IMR-90 (cell line): ENCODE measurements at regions not wholly inside any gene's neighbourhood (a gene's known extent, or its start where the extent isn't known, plus 50 kb on each side); places are given as distances from the start of the nearest gene placed in this dataset.

Source experiments
- ATAC-seq: fragments of 200-7000 bp; cut with Tn5 transposase; 2 replicates; pipeline ENCODE4 v1.9.1; 2020; ENCODE audit warnings: low read depth, mild to moderate bottlenecking, moderate library complexity
- BruUV-seq: library from RNA; stranded (reverse); fragments of 400-500 nt; replicated peaks from 2 replicates; lab custom pipeline; 2021; lab: Mats Ljungman, UMichigan
- CTCF ChIA-PET: fragments of 300-600 bp; formaldehyde crosslinking; extraction: SDS; loops from one replicate; lab custom pipeline; 2021; ENCODE audit warnings: antibody characterized with exemption; lab: Yijun Ruan, JAX
- POLR2A ChIA-PET: fragments of 300-600 bp; sonication (Branson Sonifier 250); formaldehyde crosslinking; loops from one replicate; lab custom pipeline; 2022; ENCODE audit warnings: antibody characterized with exemption; ENCODE audit not compliant: unreplicated experiment; lab: Charles Lee
- DNase-seq: peaks from one replicate; pipeline ENCODE4 v3.0.0; 2013
- H2AFZ ChIP-seq: replicated peaks from 2 replicates; pipeline ENCODE3; 2013; ENCODE audit warnings: low read length, mild to moderate bottlenecking; ENCODE audit not compliant: poor library complexity
- H2AK5ac ChIP-seq: 2 replicates; pipeline ENCODE4 v1.6.1; 2013; ENCODE audit warnings: low read depth, low read length, inconsistent platforms
- H2AK9ac ChIP-seq: replicated peaks from 2 replicates; pipeline ENCODE3; 2013; ENCODE audit warnings: mild to moderate bottlenecking, low read depth, low read length, moderate library complexity; ENCODE audit not compliant: poor library complexity
- H2BK120ac ChIP-seq: 2 replicates; pipeline ENCODE4 v1.6.1; 2013; ENCODE audit warnings: low read depth, low read length, inconsistent platforms
- H2BK15ac ChIP-seq: 3 replicates; pipeline ENCODE4 v1.6.1; 2013; ENCODE audit warnings: low read depth, low read length, inconsistent platforms
- H2BK20ac ChIP-seq: 2 replicates; pipeline ENCODE4 v1.6.1; 2013; ENCODE audit warnings: low read depth, mild to moderate bottlenecking, inconsistent platforms, low read length, moderate library complexity
- H2BK5ac ChIP-seq: 2 replicates; pipeline ENCODE4 v1.6.1; 2013; ENCODE audit warnings: mild to moderate bottlenecking, low read depth, low read length, inconsistent platforms; ENCODE audit not compliant: poor library complexity, severe bottlenecking
- H3K14ac ChIP-seq: replicated peaks from 2 replicates; pipeline ENCODE4 v1.6.1; 2013; ENCODE audit warnings: low read depth, low read length, inconsistent platforms
- H3K18ac ChIP-seq: 2 replicates; pipeline ENCODE4 v1.6.1; 2013; ENCODE audit warnings: low read depth, low read length, control low read depth
- H3K23ac ChIP-seq: 2 replicates; pipeline ENCODE4 v1.6.1; 2013; ENCODE audit warnings: low read depth, low read length, inconsistent platforms
- H3K27ac ChIP-seq: 2 replicates; pipeline ENCODE4 v1.5.1; 2013; ENCODE audit warnings: mild to moderate bottlenecking, control low read depth, low read length; ENCODE audit not compliant: insufficient read depth
- H3K27me3 ChIP-seq: 2 replicates; pipeline ENCODE4 v1.6.1; 2013; ENCODE audit warnings: low read length; ENCODE audit not compliant: control insufficient read depth, insufficient read depth
- H3K36me3 ChIP-seq: 2 replicates; pipeline ENCODE4 v1.6.1; 2013; ENCODE audit warnings: low read length, mixed read lengths; ENCODE audit not compliant: control insufficient read depth, insufficient read depth
- H3K4ac ChIP-seq: 2 replicates; pipeline ENCODE4 v1.6.1; 2013; ENCODE audit warnings: low read depth, low read length, inconsistent platforms
- H3K4me1 ChIP-seq: 2 replicates; pipeline ENCODE4 v1.6.1; 2013; ENCODE audit warnings: low read length, mixed read lengths; ENCODE audit not compliant: control insufficient read depth, insufficient read depth
- H3K4me2 ChIP-seq: 2 replicates; pipeline ENCODE4 v1.6.1; 2013; ENCODE audit warnings: low read depth, mild to moderate bottlenecking, control low read depth, low read length, moderate library complexity
- H3K4me3 ChIP-seq: 2 replicates; pipeline ENCODE4 v1.5.1; 2013; ENCODE audit warnings: low read depth, mild to moderate bottlenecking, control low read depth, low read length, moderate library complexity; ENCODE audit not compliant: insufficient read depth
- H3K56ac ChIP-seq: 2 replicates; pipeline ENCODE4 v1.6.1; 2013; ENCODE audit warnings: low read length, inconsistent platforms; ENCODE audit not compliant: insufficient read depth; ENCODE audit errors: extremely low read depth
- H3K79me1 ChIP-seq, 2 experiments: 2 replicates each; pipeline ENCODE4 v1.6.1; 2013; ENCODE audit warnings: low read length in 2 of 2, inconsistent platforms in 1 of 2, low read depth in 1 of 2
- H3K9ac ChIP-seq: 2 replicates; pipeline ENCODE4 v1.6.1; 2013; ENCODE audit warnings: low read depth, low read length, control low read depth
- H3K9me1 ChIP-seq: 2 replicates; pipeline ENCODE4 v1.6.1; 2013; ENCODE audit warnings: low read length, inconsistent platforms; ENCODE audit not compliant: insufficient read depth
- H3K9me3 ChIP-seq: 2 replicates; pipeline ENCODE4 v1.6.1; 2013; ENCODE audit warnings: low read length; ENCODE audit not compliant: control insufficient read depth, insufficient read depth
- H4K20me1 ChIP-seq: 2 replicates; pipeline ENCODE4 v1.6.1; 2013; ENCODE audit warnings: low read length, inconsistent platforms; ENCODE audit not compliant: insufficient read depth
- H4K5ac ChIP-seq: 2 replicates; pipeline ENCODE4 v1.6.1; 2013; ENCODE audit warnings: mild to moderate bottlenecking, low read depth, low read length, control low read depth
- H4K8ac ChIP-seq, 2 experiments: 2 replicates each; pipeline ENCODE4 v1.6.1; 2013; ENCODE audit warnings: low read depth in 2 of 2, low read length in 2 of 2, control low read depth in 1 of 2, inconsistent platforms in 1 of 2
- H4K91ac ChIP-seq: 2 replicates; pipeline ENCODE4 v1.6.1; 2013; ENCODE audit warnings: low read depth, low read length, inconsistent platforms; ENCODE audit not compliant: insufficient read depth
- BHLHE40 ChIP-seq: fragments of 150-350 bp; IDR thresholded peaks from 2 replicates; pipeline ENCODE4 v1.6.1; 2016; ENCODE audit warnings: mild to moderate bottlenecking, low read depth, low read length
- CEBPB ChIP-seq: IDR thresholded peaks from 2 replicates; pipeline ENCODE4 v1.6.1; 2012; ENCODE audit warnings: low read depth, low read length, improper control_type of control experiment
- CHD1 ChIP-seq: IDR thresholded peaks from 2 replicates; pipeline ENCODE4 v1.6.1; 2012; ENCODE audit warnings: low read depth, low read length, improper control_type of control experiment
- CTCF ChIP-seq: conservative IDR thresholded peaks from 2 replicates; pipeline ENCODE4 v1.5.1; 2012; ENCODE audit warnings: mild to moderate bottlenecking, low read depth, low read length, improper control_type of control experiment
- ELK1 ChIP-seq: fragments of 150-350 bp; IDR thresholded peaks from 2 replicates; pipeline ENCODE4 v1.6.1; 2016; ENCODE audit warnings: low read depth, mild to moderate bottlenecking, low read length, moderate library complexity, borderline replicate concordance
- FOS ChIP-seq: fragments of 150-350 bp; IDR thresholded peaks from 2 replicates; pipeline ENCODE4 v1.6.1; 2016; ENCODE audit warnings: low read depth, low read length
- MAFK ChIP-seq: IDR thresholded peaks from 2 replicates; pipeline ENCODE4 v1.6.1; 2012; ENCODE audit warnings: low read depth, low read length, improper control_type of control experiment
- MAZ ChIP-seq: IDR thresholded peaks from 2 replicates; pipeline ENCODE4 v1.6.1; 2012; ENCODE audit warnings: low read depth, mild to moderate bottlenecking, low read length, improper control_type of control experiment, moderate library complexity, borderline replicate concordance
- MXI1 ChIP-seq: IDR thresholded peaks from 2 replicates; pipeline ENCODE4 v1.6.1; 2012; ENCODE audit warnings: low read depth, mild to moderate bottlenecking, low read length, moderate library complexity, borderline replicate concordance
- NFE2L2 ChIP-seq: fragments of 150-350 bp; IDR thresholded peaks from 2 replicates; pipeline ENCODE4 v1.6.1; 2016; ENCODE audit warnings: low read depth, mild to moderate bottlenecking, low read length
- POLR2A ChIP-seq: IDR thresholded peaks from 2 replicates; pipeline ENCODE4 v1.6.1; 2012; ENCODE audit warnings: mild to moderate bottlenecking, low read depth, low read length
- RAD21 ChIP-seq: IDR thresholded peaks from 2 replicates; pipeline ENCODE4 v1.6.1; 2012; ENCODE audit warnings: low read length, improper control_type of control experiment
- RCOR1 ChIP-seq: IDR thresholded peaks from 2 replicates; pipeline ENCODE4 v1.6.1; 2012; ENCODE audit warnings: mild to moderate bottlenecking, low read length, improper control_type of control experiment; ENCODE audit not compliant: insufficient replicate concordance
- RFX5 ChIP-seq: IDR thresholded peaks from 2 replicates; pipeline ENCODE4 v1.8.0; 2012; ENCODE audit warnings: low read depth, mild to moderate bottlenecking, low read length, moderate library complexity
- SMC3 ChIP-seq: fragments of 150-350 bp; IDR thresholded peaks from 2 replicates; pipeline ENCODE4 v1.6.1; 2016; ENCODE audit warnings: low read depth, mild to moderate bottlenecking, antibody characterized with exemption, low read length, moderate library complexity
- USF2 ChIP-seq: fragments of 150-350 bp; IDR thresholded peaks from 2 replicates; pipeline ENCODE4 v1.6.1; 2017; ENCODE audit warnings: mild to moderate bottlenecking, antibody characterized with exemption, low read length, low read depth
- WGBS, 2 experiments: methylation state at CpG; one replicate each; pipeline versions ENCODE4 v1.1.5 to v1.1.7; 2013; ENCODE audit warnings: missing lambda C conversion rate in 2 of 2; ENCODE audit not compliant: insufficient read length in 1 of 2; ENCODE audit errors: extremely low coverage in 2 of 2; 5-methylcytosine and 5-hydroxymethylcytosine counted together
- dilution Hi-C: fragments of 300-500 bp; cut with HindIII; formaldehyde crosslinking; loops from one replicate; pipeline ENCODE4 v1.14.3; 2018; ENCODE audit warnings: low sequenced_read_pairs; ENCODE audit not compliant: unreplicated experiment
- in situ Hi-C: fragments of 300-500 bp; cut with MboI; formaldehyde crosslinking; loops from 3 replicates; pipeline ENCODE4 v1.14.3; 2019; ENCODE audit warnings: low sequenced_read_pairs, inconsistent platforms, mixed read lengths
- intact Hi-C: fragments of 100-400 bp; cut with micrococcal nuclease; formaldehyde crosslinking; loops from 2 replicates; pipeline ENCODE4 v1.10.0; 2022

GRCh38 chr4:149055624-149056023 is 613.4 kb upstream of the NR3C2 start:
- TF ChIP-seq CTCF (no peak), RCOR1 (no peak), MAFK (no peak), CEBPB (no peak), SMC3 (no peak), POLR2A (no peak), RAD21 (no peak), RFX5 (no peak), USF2 (no peak), ELK1 (no peak), MXI1 (no peak), FOS (no peak), MAZ (no peak), NFE2L2 (no peak), BHLHE40 (no peak), CHD1 (no peak)
- WGBS, 2 experiments: no CpG with 5 or more reads among the region's 1 CpG
- Histone ChIP-seq H3K36me3 (no peaks in the 10 kb centered on the region), H2BK120ac (no peak overlapping the region), H4K91ac (no peak overlapping the region), H2AFZ (no peak overlapping the region), H2AK9ac (no peak overlapping the region), H3K4me1 (no peaks in the 10 kb centered on the region), H3K14ac (no peak overlapping the region), H2AK5ac (no peak overlapping the region), H4K8ac (no peak overlapping the region), H4K5ac (no peak overlapping the region), H3K56ac (no peak overlapping the region), H3K4ac (no peak overlapping the region), H2BK20ac (no peak overlapping the region), H3K9ac (no peak overlapping the region), H3K9me3 (no peaks in the 10 kb centered on the region), H3K4me2 (no peak overlapping the region), H2BK15ac (no peak overlapping the region), H2BK5ac (no peak overlapping the region), H3K27me3 (no peaks in the 10 kb centered on the region), H3K79me1 (no peaks in the 10 kb centered on the region), H3K27ac (no peak overlapping the region), H3K9me1 (no peaks in the 10 kb centered on the region), H3K18ac (no peak overlapping the region), H4K20me1 (no peaks in the 10 kb centered on the region), H3K4me3 (no peak overlapping the region), H3K23ac (no peak overlapping the region)
- BruUV-seq: no TSS peak
- ChIA-PET POLR2A (no interaction called here), CTCF (no interaction called here)
- intact Hi-C loops: no loop called here
- in situ Hi-C loops: no loop called here
- no peak for DNase-seq
- dilution Hi-C loops: no loop called here
- no peak for ATAC-seq
